Islet precursor cell (in vitro differentiated cells): ENCODE measurements at regions not wholly inside any gene's neighbourhood (a gene's known extent, or its start where the extent isn't known, plus 50 kb on each side); places are given as distances from the start of the nearest gene placed in this dataset.

ENCODE experiments used
- DNase-seq: peaks from one replicate; pipeline ENCODE4 v3.0.0-alpha.2; 2018

- DNase-seq, result no peak
Measured at GRCh38 chr6:138609801-138610430, 110.6 kb upstream of the NHSL1 start.

GRCh38 chr6:138610816-138611215 lies 111.5 kb upstream of the NHSL1 start:
- DNase-seq, result no peak

GRCh38 chr6:138614151-138614550 lies 114.9 kb upstream of the NHSL1 start:
- DNase-seq, result no peak

- DNase-seq, result no peak
Measured at GRCh38 chr6:138618168-138618567, 118.9 kb upstream of the NHSL1 start.

- no peak for DNase-seq
Measured at GRCh38 chr6:138620630-138621029, 121.3 kb upstream of the NHSL1 start.

GRCh38 chr6:138622967-138623366 lies 123.7 kb upstream of the NHSL1 start:
- DNase-seq, result no peak

GRCh38 chr6:138631566-138631965 lies 132.3 kb upstream of the NHSL1 start:
- no peak for DNase-seq

- no peak for DNase-seq
Measured at GRCh38 chr6:138637822-138638221, 135.7 kb upstream of the CCDC28A start.

GRCh38 chr6:138638604-138639003 lies 135.0 kb upstream of the CCDC28A start:
- no peak for DNase-seq

- no peak for DNase-seq
Measured at GRCh38 chr6:138640028-138640427, 133.5 kb upstream of the CCDC28A start.

- no peak for DNase-seq
Measured at GRCh38 chr6:138643210-138643609, 130.4 kb upstream of the CCDC28A start.

GRCh38 chr6:138645976-138646640 lies 127.5 kb upstream of the CCDC28A start:
- no peak for DNase-seq

GRCh38 chr6:138647006-138647405 lies 126.6 kb upstream of the CCDC28A start:
- no peak for DNase-seq

- no peak for DNase-seq
Measured at GRCh38 chr6:138648127-138648526, 125.4 kb upstream of the CCDC28A start.

- DNase-seq, result no peak
Measured at GRCh38 chr6:138651491-138651890, 122.1 kb upstream of the CCDC28A start.

GRCh38 chr6:138652824-138653223 lies 120.7 kb upstream of the CCDC28A start:
- no peak for DNase-seq

GRCh38 chr6:138653435-138653834 lies 120.1 kb upstream of the CCDC28A start:
- DNase-seq, result no peak

GRCh38 chr6:138654715-138655634 lies 118.6 kb upstream of the CCDC28A start:
- no peak for DNase-seq

GRCh38 chr6:138655828-138656227 lies 117.7 kb upstream of the CCDC28A start:
- no peak for DNase-seq

GRCh38 chr6:138656364-138657064 lies 117.1 kb upstream of the CCDC28A start:
- DNase-seq, result no peak

- no peak for DNase-seq
Measured at GRCh38 chr6:138657065-138657425, 116.5 kb upstream of the CCDC28A start.

- no peak for DNase-seq
Measured at GRCh38 chr6:138659998-138660397, 113.6 kb upstream of the CCDC28A start.

GRCh38 chr6:138662471-138662870 lies 111.1 kb upstream of the CCDC28A start:
- DNase-seq, result no peak
